OCI-LY3 (cell line): ENCODE measurements at regions not wholly inside any gene's neighbourhood (a gene's known extent, or its start where the extent isn't known, plus 50 kb on each side); places are given as distances from the start of the nearest gene placed in this dataset.
"Not testable (repeated sequence)": the region's sequence is repeated elsewhere in the genome, so short reads cannot be mapped to it uniquely, and the experiment has no call there.

Source experiments
- H2AFZ ChIP-seq: fragments of 200-600, 300-600 bp; shearing (Covaris generic); 2 replicates; pipeline ENCODE4 v1.6.0; 2014; ENCODE audit warnings: antibody characterized with exemption, low read depth, low read length
- H3K27ac ChIP-seq: fragments of 200-600, 300-600 bp; sonication (generic); 2 replicates; pipeline ENCODE4 v1.5.1; 2014; ENCODE audit warnings: mild to moderate bottlenecking, low read length, moderate library complexity, mixed read lengths
- H3K27me3 ChIP-seq: fragments of 200-600, 300-600 bp; sonication (generic); 2 replicates; pipeline ENCODE4 v1.6.1; 2014; ENCODE audit warnings: low read depth, low read length, mixed read lengths
- H3K36me3 ChIP-seq: fragments of 200-600, 300-600 bp; sonication (generic); replicated peaks from 2 replicates; pipeline ENCODE3; 2014; ENCODE audit warnings: low read depth, low read length, mixed read lengths
- H3K4me1 ChIP-seq: fragments of 300-600, 200-600 bp; sonication (generic); 2 replicates; pipeline ENCODE4 v1.6.1; 2014; ENCODE audit warnings: low read length, mixed read lengths
- H3K4me2 ChIP-seq: fragments of 200-600, 300-600 bp; sonication (generic); 2 replicates; pipeline ENCODE4 v1.6.1; 2014; ENCODE audit warnings: low read length, mixed read lengths
- H3K4me3 ChIP-seq: fragments of 300-600, 200-600 bp; sonication (generic); 2 replicates; pipeline ENCODE4 v1.5.1; 2014; ENCODE audit warnings: antibody characterized with exemption, mild to moderate bottlenecking, low read length, moderate library complexity
- H3K79me2 ChIP-seq: fragments of 300-600, 200-600 bp; shearing (Covaris generic); 2 replicates; pipeline ENCODE4 v1.6.1; 2014; ENCODE audit warnings: mild to moderate bottlenecking, low read length, mixed read lengths
- H3K9ac ChIP-seq: fragments of 300-600, 200-600 bp; shearing (Covaris generic); 2 replicates; pipeline ENCODE4 v1.6.0; 2014; ENCODE audit warnings: mild to moderate bottlenecking, low read length, moderate library complexity
- H3K9me3 ChIP-seq: fragments of 200-600, 300-600 bp; shearing (Covaris generic); 2 replicates; pipeline ENCODE4 v1.6.1; 2014; ENCODE audit warnings: low read length, mixed read lengths; ENCODE audit not compliant: insufficient read depth
- H4K20me1 ChIP-seq: fragments of 200-600, 300-600 bp; sonication (generic); 2 replicates; pipeline ENCODE4 v1.6.1; 2016; ENCODE audit warnings: low read length, mixed read lengths; ENCODE audit not compliant: insufficient read depth
- EZH2phosphoT487 ChIP-seq: fragments of 200-600 bp; shearing (Covaris generic); IDR thresholded peaks from 2 replicates; pipeline ENCODE4 v1.6.1; 2018; ENCODE audit warnings: antibody characterized with exemption, mixed run types, low read depth
- TF ChIP-seq, protein P1 (sequence below): fragments of 200-600, 300-600 bp; sonication (generic); IDR thresholded peaks from 2 replicates; pipeline ENCODE4 v1.5.1; 2014; ENCODE audit warnings: antibody characterized with exemption, low read length, low read depth

DNA sequence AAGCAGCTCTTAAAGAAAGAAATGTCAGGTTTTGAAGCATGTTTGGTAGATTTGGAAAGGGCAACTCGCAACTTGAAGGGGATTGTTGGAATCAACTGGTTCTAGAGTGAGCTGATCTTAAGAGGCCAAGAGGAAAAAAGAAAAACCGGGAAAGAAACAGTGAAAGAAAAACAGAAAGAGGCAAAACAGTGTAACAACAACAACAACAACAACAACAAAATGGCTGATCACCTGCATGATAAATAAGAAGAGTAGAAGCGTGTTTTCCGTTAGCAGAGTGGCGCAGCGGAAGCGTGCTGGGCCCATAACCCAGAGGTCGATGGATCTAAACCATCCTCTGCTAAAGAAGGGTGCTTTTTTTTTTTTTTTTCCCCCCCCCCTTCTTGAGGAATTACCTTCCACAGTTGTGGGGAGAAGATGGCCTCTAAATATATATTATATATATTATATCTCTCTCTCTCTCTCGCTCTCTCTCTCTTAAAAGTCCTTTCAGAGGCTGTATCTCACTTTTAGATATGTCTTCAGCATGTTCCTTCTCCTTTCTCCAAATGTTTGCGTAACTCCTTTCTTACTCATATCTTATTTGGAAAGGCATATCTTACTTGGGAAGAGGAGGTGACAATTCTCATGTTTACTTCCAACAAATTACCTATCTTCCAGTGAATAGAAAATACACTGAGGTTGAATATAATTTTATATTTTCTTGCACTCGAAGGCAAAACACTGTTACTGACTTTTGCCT, 134.4 kb downstream of the OR2B2 start:
- peaks cover 6% of the 10 kb centered on the region for H3K36me3 ChIP-seq
- H2AFZ ChIP-seq, result no peak overlapping the region
- H3K4me3 ChIP-seq, result no peak overlapping the region
- no peak overlapping the region for H3K9ac ChIP-seq
- peaks cover 19% of the 10 kb centered on the region for H3K4me1 ChIP-seq
- H3K4me2 ChIP-seq, result peak overlapping the region; percentile 24; the same call in 1 of the 2 replicates
- H3K9me3 ChIP-seq, result 0 out of 2 replicates have a peak, but pooled peaks cover 2% of the 10 kb centered on the region
- H3K27ac ChIP-seq, result peak overlapping the region; percentile 12; the same call in 1 of the 2 replicates
- TF ChIP-seq, protein P1, sequence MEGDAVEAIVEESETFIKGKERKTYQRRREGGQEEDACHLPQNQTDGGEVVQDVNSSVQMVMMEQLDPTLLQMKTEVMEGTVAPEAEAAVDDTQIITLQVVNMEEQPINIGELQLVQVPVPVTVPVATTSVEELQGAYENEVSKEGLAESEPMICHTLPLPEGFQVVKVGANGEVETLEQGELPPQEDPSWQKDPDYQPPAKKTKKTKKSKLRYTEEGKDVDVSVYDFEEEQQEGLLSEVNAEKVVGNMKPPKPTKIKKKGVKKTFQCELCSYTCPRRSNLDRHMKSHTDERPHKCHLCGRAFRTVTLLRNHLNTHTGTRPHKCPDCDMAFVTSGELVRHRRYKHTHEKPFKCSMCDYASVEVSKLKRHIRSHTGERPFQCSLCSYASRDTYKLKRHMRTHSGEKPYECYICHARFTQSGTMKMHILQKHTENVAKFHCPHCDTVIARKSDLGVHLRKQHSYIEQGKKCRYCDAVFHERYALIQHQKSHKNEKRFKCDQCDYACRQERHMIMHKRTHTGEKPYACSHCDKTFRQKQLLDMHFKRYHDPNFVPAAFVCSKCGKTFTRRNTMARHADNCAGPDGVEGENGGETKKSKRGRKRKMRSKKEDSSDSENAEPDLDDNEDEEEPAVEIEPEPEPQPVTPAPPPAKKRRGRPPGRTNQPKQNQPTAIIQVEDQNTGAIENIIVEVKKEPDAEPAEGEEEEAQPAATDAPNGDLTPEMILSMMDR, result no peak
- no peak for TF ChIP-seq EZH2phosphoT487
- H3K79me2 ChIP-seq, result no peaks in the 10 kb centered on the region
- H4K20me1 ChIP-seq, result no peaks in the 10 kb centered on the region
- no peaks in the 10 kb centered on the region for H3K27me3 ChIP-seq

DNA sequence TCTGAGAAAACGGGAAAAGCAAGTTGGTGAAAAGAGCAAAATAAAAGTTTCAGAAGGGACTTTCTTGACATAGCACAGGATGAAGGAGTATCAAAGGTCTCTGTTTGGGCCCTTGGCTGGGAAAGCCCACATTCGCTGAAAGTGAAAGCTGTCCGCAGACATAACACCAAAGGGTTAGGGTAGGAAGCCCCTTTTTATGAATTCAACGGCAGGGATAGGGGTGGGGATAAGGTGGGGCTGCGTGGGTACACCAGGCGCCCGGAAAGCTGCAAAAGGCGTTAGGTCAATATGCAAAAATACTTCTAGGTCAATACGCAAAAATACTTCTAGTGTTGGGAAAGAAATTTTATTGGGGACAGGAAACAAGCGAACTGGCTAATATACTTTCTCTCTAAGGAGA, 135.1 kb downstream of the OR2B2 start:
- H2AFZ ChIP-seq, result peak overlapping the region; percentile 63; the same call in 1 of the 2 replicates
- H3K9me3 ChIP-seq, result peaks cover 7% of the 10 kb centered on the region; the same call in 1 of the 2 replicates
- H3K4me3 ChIP-seq, result 0 out of 2 replicates have a peak overlapping the region, but pooled peaks have one; percentile 24
- peak overlapping the region; percentile 24; the same call in 1 of the 2 replicates for H3K4me2 ChIP-seq
- peaks cover 19% of the 10 kb centered on the region for H3K4me1 ChIP-seq
- H3K27ac ChIP-seq, result peak overlapping the region; percentile 12; the same call in 1 of the 2 replicates
- H3K9ac ChIP-seq, result no peak overlapping the region
- H4K20me1 ChIP-seq, result no peaks in the 10 kb centered on the region
- no peaks in the 10 kb centered on the region for H3K79me2 ChIP-seq
- no peak for TF ChIP-seq EZH2phosphoT487
- TF ChIP-seq, protein P1, result no peak
- H3K36me3 ChIP-seq, result peaks cover 6% of the 10 kb centered on the region
- H3K27me3 ChIP-seq, result no peaks in the 10 kb centered on the region

DNA sequence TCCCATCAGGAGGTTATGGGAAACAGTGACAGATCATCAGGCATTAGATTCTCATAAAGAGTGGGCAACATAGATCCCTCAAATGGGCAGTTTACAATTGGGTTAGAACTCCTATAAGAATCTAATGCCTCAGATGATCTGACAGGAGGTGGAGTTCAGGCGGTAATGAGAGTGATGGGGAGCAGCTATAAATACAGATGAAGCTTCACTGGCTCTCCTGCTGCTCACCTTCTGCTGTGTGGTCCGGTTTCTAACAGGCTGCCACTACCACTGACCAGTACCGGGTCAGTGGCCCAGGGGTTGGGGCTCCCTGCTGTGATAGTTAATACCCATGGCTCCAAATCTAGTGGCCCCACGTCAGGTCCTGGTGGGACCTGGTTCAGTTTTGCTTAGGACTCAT, 135.7 kb downstream of the OR2B2 start:
- no peak for TF ChIP-seq EZH2phosphoT487
- TF ChIP-seq, protein P1, result no peak
- Histone ChIP-seq H3K4me2 (no peak overlapping the region; the same call in 1 of the 2 replicates), H3K27ac (peak overlapping the region; percentile 12; the same call in 1 of the 2 replicates), H2AFZ (no peak overlapping the region), H4K20me1 (no peaks in the 10 kb centered on the region), H3K9me3 (peaks cover 7% of the 10 kb centered on the region; the same call in 1 of the 2 replicates), H3K4me1 (peaks cover 19% of the 10 kb centered on the region), H3K36me3 (peaks cover 6% of the 10 kb centered on the region), H3K79me2 (no peaks in the 10 kb centered on the region), H3K27me3 (no peaks in the 10 kb centered on the region), H3K9ac (no peak overlapping the region), H3K4me3 (no peak overlapping the region)

DNA sequence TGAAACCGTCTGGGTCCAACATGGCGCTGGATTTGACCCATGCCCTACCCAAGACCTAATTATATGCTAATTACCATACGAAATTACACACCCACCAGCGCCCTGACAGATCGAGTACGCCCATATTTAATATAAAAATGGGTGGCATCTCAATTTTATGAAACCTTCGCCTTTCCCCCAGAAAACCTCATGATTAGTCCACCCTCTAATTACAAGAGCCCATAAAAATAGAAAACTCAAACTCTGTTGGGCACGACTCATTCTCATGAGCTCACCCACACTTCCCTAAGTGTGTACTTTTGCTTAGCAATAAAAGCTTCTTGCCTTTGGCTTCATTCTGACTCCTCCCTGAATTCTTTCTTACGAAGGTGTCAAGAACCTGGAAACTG, 136.4 kb downstream of the OR2B2 start:
- H3K4me3 ChIP-seq, result no peak overlapping the region
- H3K27ac ChIP-seq, result no peak overlapping the region
- H3K9me3 ChIP-seq, result peaks cover 7% of the 10 kb centered on the region; the same call in 1 of the 2 replicates
- no peak overlapping the region for H2AFZ ChIP-seq
- no peaks in the 10 kb centered on the region for H3K27me3 ChIP-seq
- no peaks in the 10 kb centered on the region for H3K79me2 ChIP-seq
- no peaks in the 10 kb centered on the region for H4K20me1 ChIP-seq
- TF ChIP-seq, protein P1, result no peak
- no peak for TF ChIP-seq EZH2phosphoT487
- peaks cover 6% of the 10 kb centered on the region for H3K36me3 ChIP-seq
- H3K4me1 ChIP-seq, result peaks cover 22% of the 10 kb centered on the region
- H3K9ac ChIP-seq, result no peak overlapping the region
- no peak overlapping the region for H3K4me2 ChIP-seq

DNA sequence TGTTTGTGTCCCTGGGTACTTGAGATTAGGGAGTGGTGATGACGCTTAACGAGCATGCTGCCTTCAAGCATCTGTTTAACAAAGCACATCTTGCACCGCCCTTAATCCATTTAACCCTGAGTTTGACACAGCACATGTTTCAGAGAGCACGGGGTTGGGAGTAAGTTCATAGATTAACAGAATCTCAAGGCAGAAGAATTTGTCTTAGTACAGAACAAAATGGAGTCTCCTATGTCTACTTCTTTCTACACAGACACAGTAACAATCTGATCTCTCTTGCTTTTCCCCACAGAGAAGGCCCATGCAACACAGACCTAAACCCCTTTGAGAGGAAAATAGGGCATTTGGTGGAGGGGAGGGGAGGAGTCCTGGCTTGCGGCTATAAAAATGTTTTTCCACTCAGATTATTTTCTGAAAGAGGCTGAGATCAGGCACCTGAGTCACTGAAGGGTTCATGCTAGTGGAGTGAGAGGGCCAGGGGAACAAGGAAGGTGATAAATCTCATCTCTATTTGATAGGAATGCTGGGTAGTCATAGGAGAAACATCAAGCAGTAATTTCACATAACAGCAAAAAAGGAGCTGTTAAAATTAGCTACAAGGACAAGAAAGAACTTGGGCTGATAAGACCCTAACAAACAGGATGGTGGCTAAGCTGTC, 136.9 kb downstream of the OR2B2 start:
- H3K9ac ChIP-seq, H3K27me3 ChIP-seq, H3K4me3 ChIP-seq, H3K36me3 ChIP-seq, H3K9me3 ChIP-seq, H3K79me2 ChIP-seq, H3K4me2 ChIP-seq, H2AFZ ChIP-seq, H3K27ac ChIP-seq, H4K20me1 ChIP-seq: not testable (repeated sequence)
- H3K4me1 ChIP-seq, result peaks cover 22% of the 10 kb centered on the region

DNA sequence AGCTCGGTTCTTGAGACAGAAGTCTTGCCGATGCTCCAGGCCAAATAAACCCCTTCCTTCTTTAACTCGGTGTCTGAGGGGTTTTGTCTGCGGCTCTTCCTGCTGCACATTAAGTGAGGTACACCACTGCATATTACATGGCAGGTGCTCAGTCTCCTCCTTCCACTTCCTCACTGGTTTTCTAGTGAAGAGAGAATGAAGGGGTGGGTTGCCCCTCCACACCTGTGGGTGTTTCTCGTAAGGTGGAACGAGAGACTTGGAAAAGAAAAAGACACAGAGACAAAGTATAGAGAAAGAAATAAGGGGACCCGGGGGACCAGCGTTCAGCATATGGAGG, 138.0 kb downstream of the OR2B2 start:
- H3K27ac ChIP-seq, result peak overlapping the region; percentile 86

More for the DNA sequence above, 138.0 kb downstream of the OR2B2 start:
- not testable (repeated sequence) for H3K9me3 ChIP-seq, H3K4me3 ChIP-seq, H4K20me1 ChIP-seq, H3K27me3 ChIP-seq, H3K79me2 ChIP-seq, H2AFZ ChIP-seq, H3K36me3 ChIP-seq
- peak overlapping the region; percentile 48 for H3K4me2 ChIP-seq
- H3K4me1 ChIP-seq, result peaks cover 22% of the 10 kb centered on the region
- H3K9ac ChIP-seq, result peak overlapping the region; percentile 20; the same call in 1 of the 2 replicates
